Activated T-helper 2 cell treated with anti-CD3 and anti-CD28 coated beads, Interferon-gamma antibody, Interleukin-2, Interleukin-4, amounts not matched to agents 10 μg/mL and 5 μg/mL and 100 μg/mL, durations not matched to agents 14 hours and 24 hours and 36 hours (primary cell): ENCODE measurements at regions not wholly inside any gene's neighbourhood (a gene's known extent, or its start where the extent isn't known, plus 50 kb on each side); places are given as distances from the start of the nearest gene placed in this dataset.

Source experiments
- DNase-seq: peaks from one replicate; pipeline ENCODE4 v3.0.0; 2021; ENCODE audit warnings: low spot score
- H3K27ac Mint-ChIP-seq: one replicate; pipeline ENCODE4 v1.8.0; 2021; ENCODE audit warnings: mixed read lengths
- H3K27me3 Mint-ChIP-seq: one replicate; pipeline ENCODE4 v1.8.0; 2021; ENCODE audit warnings: low read depth, mixed read lengths
- H3K36me3 Mint-ChIP-seq: one replicate; pipeline ENCODE4 v1.8.0; 2021; ENCODE audit warnings: low read depth, mixed read lengths
- H3K4me1 Mint-ChIP-seq: one replicate; pipeline ENCODE4 v1.8.0; 2021; ENCODE audit warnings: low read depth, mixed read lengths
- H3K4me3 Mint-ChIP-seq: one replicate; pipeline ENCODE4 v1.8.0; 2021; ENCODE audit warnings: low read depth, mild to moderate bottlenecking, moderate library complexity, mixed read lengths
- H3K9me3 Mint-ChIP-seq: one replicate; pipeline ENCODE4 v1.8.0; 2021; ENCODE audit warnings: mixed read lengths
- intact Hi-C: fragments of 100-400 bp; cut with micrococcal nuclease; formaldehyde crosslinking; loops from one replicate; pipeline ENCODE4 v1.15.1; 2023

DNA sequence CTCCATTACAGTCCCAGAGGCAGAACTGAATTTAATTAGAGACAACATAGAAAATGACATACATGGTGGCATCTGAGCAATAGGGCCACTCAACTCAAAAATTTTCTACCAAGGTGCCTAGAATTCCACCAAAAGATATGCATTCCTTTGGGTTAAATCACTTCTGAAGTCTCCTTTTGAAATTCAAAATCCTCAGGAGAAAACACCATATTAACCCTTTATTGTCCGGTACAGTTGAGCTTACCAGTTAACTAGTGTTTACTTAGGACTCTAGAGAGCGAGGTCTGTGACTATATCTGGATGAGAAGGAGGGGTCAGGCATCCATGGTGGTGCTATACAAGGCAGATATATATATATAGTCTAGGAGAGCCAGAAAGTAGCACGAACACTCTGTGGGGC, 355.6 kb upstream of the CAMK1G start:
- Mint-ChIP-seq H3K9me3 (peaks cover 5% of the 10 kb centered on the region), H3K27me3 (peaks cover 5% of the 10 kb centered on the region)
- intact Hi-C loops: no loop called here

DNA sequence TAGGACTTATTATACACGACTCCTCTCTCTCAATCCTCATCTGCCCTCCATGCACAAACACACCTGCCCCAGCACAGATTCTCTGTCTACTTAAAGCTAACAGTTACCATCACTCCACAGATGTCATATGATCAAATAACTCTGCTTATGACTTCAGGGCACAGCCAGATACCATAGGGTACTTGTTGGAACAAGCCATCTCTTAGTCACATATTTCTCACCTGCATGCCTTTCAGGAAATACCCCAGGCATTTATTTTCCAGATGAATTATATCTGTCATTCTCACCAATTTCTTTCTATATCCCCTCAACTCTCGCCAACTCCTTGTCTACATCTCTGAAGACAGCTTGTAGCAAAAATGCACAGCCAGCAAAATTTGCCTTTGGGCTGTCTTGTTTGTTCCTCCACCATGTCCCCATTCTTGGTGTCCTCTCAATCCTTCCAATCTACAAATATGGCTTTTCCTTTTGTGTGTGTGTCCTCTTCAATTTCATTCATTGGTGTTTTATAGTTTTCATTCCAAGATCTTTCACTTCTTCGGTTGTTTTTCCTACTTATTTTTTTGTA, 353.9 kb upstream of the CAMK1G start:
- Mint-ChIP-seq H3K4me3 (no peak overlapping the region), H3K4me1 (no peaks in the 10 kb centered on the region), H3K27me3 (peaks cover 3% of the 10 kb centered on the region), H3K9me3 (peaks cover 5% of the 10 kb centered on the region), H3K27ac (no peak overlapping the region), H3K36me3 (no peaks in the 10 kb centered on the region)
- DNase-seq: no peak
- intact Hi-C loops: no loop called here

More for the DNA sequence above, 355.6 kb upstream of the CAMK1G start:
- DNase-seq: no peak
- no peaks in the 10 kb centered on the region for H3K36me3 Mint-ChIP-seq
- no peaks in the 10 kb centered on the region for H3K4me1 Mint-ChIP-seq
- H3K4me3 Mint-ChIP-seq: no peak overlapping the region
- H3K27ac Mint-ChIP-seq: no peak overlapping the region

DNA sequence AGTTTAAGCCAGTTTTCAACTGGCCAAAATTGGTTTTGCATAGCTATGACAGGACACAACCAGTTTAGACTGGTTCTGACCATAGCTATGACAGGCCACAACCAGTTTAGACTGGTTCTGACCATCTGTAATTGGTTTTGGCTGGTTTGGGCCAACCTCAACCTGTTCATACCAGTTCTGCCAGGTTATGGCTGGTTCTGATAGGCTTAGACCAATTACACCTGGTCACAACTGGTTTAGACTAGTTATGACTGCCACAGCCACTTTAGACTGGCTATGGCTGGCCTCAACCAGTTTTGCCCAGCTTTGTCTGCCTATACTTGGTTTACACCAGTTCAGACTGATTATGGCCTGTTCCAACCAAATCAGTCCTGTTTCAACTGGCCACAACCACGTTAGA, 353.2 kb upstream of the CAMK1G start:
- Mint-ChIP-seq H3K27ac (no peak overlapping the region), H3K36me3 (no peaks in the 10 kb centered on the region), H3K4me3 (no peak overlapping the region), H3K27me3 (peaks cover 3% of the 10 kb centered on the region), H3K4me1 (no peaks in the 10 kb centered on the region), H3K9me3 (peaks cover 5% of the 10 kb centered on the region)
- no peak for DNase-seq
- intact Hi-C loops: no loop called here

DNA sequence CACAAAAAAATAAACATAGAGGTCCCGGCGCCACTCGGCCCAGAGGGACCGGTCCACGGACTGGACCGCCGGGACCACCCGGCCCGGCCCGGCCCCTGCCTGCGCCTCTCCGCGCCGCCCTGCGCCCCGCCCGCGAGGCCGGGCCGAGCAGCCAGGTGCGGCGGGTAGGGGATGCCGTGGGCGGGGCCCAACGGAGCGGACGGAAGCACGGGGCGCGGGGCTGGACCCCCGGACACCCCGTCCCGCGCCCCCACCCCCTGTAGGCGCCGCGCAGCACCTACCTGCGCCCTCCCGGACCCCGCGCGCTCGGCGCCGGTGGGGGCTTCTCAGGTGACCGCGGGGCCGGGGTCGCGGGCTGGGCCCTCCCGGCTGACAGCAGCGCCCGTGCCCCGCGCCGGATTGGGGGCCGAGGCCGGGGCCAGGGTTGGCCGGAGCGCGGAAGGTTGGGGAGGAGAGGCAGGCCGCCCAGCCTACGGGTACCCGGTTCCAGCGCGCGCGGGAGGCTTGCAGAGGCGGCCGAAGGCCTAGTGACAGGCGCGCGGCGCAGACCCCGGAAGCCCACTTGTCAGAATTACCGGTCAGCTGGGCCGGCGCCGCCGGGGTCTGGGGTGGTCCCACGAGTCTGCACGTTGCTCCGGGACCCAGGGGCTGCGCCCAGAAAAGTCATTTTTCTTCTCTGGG, 351.9 kb upstream of the CAMK1G start:
- Mint-ChIP-seq H3K36me3 (no peaks in the 10 kb centered on the region), H3K27me3 (peaks cover 3% of the 10 kb centered on the region), H3K27ac (no peak overlapping the region), H3K4me1 (no peaks in the 10 kb centered on the region), H3K4me3 (no peak overlapping the region), H3K9me3 (peaks cover 5% of the 10 kb centered on the region)
- no peak for DNase-seq
- intact Hi-C loops: no loop called here

DNA sequence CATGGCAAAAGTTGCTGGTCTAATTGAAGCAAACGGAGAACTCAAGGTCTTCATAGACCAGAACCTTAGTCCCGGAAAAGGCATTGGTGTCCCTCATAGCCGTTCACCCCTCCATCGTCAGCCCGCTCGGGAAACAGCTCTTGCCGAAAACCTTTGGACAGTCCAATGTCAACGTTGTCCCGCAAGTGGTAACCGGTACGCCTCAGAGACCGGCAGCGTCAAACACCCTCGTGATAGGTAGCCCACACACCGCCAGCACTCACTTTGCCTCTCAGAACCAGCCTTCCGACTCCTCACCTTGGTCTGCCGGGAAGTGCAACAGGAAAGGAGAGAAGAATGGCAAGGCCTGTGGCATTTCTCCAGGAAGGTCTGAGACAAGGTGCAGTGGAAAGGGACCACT, 351.3 kb upstream of the CAMK1G start:
- no peak overlapping the region for H3K27ac Mint-ChIP-seq
- no peaks in the 10 kb centered on the region for H3K4me1 Mint-ChIP-seq
- no peak for DNase-seq
- no peaks in the 10 kb centered on the region for H3K36me3 Mint-ChIP-seq
- H3K27me3 Mint-ChIP-seq: peaks cover 3% of the 10 kb centered on the region
- H3K4me3 Mint-ChIP-seq: no peak overlapping the region
- peaks cover 5% of the 10 kb centered on the region for H3K9me3 Mint-ChIP-seq
- intact Hi-C loops: no loop called here

DNA sequence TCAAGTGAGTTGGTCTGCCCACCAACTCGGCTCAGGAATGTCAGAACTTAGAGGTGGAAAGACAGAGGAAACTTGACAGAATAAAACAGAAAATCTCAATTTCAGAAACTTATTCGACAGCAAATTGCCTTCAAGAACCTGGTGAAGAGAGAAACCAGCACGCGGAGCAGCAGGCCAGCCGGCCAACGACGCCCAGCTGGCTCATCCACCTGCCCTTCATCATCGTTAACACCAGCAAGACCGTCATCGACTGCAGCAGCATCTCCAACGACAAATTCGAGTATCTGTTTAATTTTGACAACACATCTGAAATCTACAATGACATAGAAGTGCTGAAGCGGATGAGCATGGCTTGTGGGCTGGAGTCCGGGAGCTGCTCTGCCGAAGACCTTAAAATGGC, 350.8 kb upstream of the CAMK1G start:
- Mint-ChIP-seq H3K27ac (no peak overlapping the region), H3K27me3 (peaks cover 3% of the 10 kb centered on the region), H3K9me3 (peaks cover 5% of the 10 kb centered on the region), H3K4me1 (no peaks in the 10 kb centered on the region), H3K36me3 (no peaks in the 10 kb centered on the region), H3K4me3 (no peak overlapping the region)
- no peak for DNase-seq
- intact Hi-C loops: no loop called here

DNA sequence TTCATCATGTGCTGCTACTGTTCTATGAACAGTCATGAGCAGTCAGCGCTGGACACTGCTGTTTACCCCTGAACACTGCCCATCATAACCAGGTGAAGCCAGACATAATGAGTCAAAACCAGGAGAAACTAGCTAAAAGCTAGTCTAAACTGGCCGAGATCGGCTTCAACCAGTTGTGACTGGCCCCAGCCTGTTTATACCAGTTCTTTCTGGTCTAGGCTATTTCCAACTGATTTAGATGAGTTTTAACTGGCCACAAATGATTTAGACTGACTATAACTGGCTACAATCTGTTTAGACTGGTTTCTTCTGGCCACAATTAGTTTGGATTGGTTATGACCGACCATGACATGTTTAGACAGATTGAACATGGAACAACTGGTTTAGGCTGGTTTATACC, 348.3 kb upstream of the CAMK1G start:
- Mint-ChIP-seq H3K27ac (no peak overlapping the region), H3K4me1 (no peaks in the 10 kb centered on the region), H3K9me3 (peaks cover 5% of the 10 kb centered on the region), H3K4me3 (no peak overlapping the region), H3K36me3 (no peaks in the 10 kb centered on the region), H3K27me3 (peaks cover 5% of the 10 kb centered on the region)
- no peak for DNase-seq
- intact Hi-C loops: no loop called here

DNA sequence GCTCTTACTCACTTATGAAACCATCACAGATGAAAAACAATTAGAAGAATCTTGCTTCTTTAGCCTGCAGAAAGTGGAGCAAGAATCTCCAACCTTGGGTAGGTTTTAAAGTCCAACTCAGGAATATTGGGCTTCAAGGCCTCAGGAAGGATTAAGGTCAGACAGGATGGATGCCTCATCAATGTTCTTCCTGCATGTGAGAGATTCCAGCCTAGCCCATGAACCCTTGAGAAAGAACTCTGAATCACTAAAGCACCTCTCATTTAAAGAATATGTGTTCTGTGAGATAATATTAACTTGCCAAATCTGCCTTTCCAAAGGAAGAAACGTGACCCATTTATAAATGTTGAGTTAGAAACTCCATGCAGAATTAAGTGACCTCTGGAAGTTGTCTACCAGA, 345.2 kb upstream of the CAMK1G start:
- no peak overlapping the region for H3K27ac Mint-ChIP-seq
- no peak for DNase-seq
- peaks cover 2% of the 10 kb centered on the region for H3K27me3 Mint-ChIP-seq
- intact Hi-C loops: no loop called here
- no peaks in the 10 kb centered on the region for H3K9me3 Mint-ChIP-seq
- no peaks in the 10 kb centered on the region for H3K4me1 Mint-ChIP-seq
- no peak overlapping the region for H3K4me3 Mint-ChIP-seq
- no peaks in the 10 kb centered on the region for H3K36me3 Mint-ChIP-seq

DNA sequence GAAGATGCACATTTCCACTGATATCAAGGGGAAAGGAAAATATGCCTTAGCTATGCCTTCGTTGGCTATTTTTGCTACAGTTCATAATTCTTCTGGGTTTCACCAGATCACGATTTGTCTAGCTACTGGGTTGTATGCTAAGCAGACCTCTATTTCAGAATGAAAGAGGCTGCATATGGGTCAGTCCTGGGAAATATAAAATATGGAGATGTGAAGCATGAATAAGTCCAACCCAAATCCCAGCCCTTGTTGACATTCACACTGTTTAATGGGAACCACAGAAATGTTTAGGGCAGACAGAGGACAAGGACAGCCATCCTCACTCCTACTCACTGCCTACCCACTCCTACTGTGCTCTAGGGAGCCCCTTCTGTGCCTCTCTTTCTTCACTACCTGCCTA, 343.2 kb upstream of the CAMK1G start:
- H3K9me3 Mint-ChIP-seq: no peaks in the 10 kb centered on the region
- intact Hi-C loops: no loop called here
- H3K36me3 Mint-ChIP-seq: no peaks in the 10 kb centered on the region
- H3K27ac Mint-ChIP-seq: no peak overlapping the region
- H3K4me3 Mint-ChIP-seq: no peak overlapping the region
- peaks cover 2% of the 10 kb centered on the region for H3K27me3 Mint-ChIP-seq
- no peaks in the 10 kb centered on the region for H3K4me1 Mint-ChIP-seq
- no peak for DNase-seq

DNA sequence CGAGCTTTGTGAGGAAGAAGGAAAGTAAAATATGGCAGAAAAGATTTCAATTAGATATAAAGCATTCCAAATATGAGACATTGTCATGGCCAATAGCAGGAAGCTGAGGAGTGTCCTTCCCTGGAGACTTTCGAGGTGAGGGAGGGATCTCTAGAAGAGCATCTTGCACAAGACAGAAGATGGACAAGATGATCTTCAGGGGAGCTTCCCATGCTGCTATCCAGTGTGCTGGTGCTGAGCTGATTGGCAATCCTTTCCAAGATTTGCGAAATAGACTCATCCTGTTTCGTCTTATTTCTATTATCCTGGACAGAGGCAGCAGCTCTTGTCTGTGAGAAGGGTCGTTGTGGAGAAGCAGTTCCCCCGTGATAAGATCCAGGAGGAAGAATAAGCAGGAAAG, 342.0 kb upstream of the CAMK1G start:
- no peaks in the 10 kb centered on the region for H3K4me1 Mint-ChIP-seq
- peaks cover 2% of the 10 kb centered on the region for H3K27me3 Mint-ChIP-seq
- H3K9me3 Mint-ChIP-seq: no peaks in the 10 kb centered on the region
- H3K36me3 Mint-ChIP-seq: no peaks in the 10 kb centered on the region
- intact Hi-C loops: no loop called here
- H3K27ac Mint-ChIP-seq: no peak overlapping the region
- no peak overlapping the region for H3K4me3 Mint-ChIP-seq
- DNase-seq: no peak

DNA sequence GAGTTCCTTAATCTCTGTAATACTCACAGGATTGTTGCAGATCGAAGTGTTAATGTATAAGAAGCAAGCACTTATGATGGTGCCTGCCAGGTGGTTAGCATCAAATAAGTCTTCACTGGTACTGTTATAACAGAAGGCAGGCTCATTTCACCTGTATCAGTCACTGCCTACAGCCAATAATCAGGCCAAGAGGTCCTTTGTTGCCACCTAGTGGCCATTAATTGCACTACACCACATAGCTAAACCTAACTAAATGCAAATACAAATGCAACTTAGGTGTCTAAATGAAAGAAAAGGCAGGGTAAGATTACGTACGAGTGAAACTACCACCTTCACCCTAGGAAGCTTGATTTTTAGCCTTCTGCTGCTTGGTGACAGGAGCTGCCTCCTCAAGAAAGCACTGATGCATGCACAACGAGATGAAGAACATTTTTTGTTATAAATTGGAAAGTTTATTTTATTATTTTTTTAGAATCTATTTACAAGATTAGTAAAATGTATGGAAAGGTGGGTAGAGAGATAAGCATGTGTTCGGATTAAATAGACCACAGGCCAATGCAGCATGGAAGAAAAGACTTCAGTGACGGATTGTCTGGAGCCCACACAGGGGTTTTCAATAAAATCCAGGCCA, 334.8 kb upstream of the CAMK1G start:
- H3K4me1 Mint-ChIP-seq: no peaks in the 10 kb centered on the region
- H3K9me3 Mint-ChIP-seq: no peaks in the 10 kb centered on the region
- no peaks in the 10 kb centered on the region for H3K27me3 Mint-ChIP-seq
- H3K4me3 Mint-ChIP-seq: no peak overlapping the region
- no peak overlapping the region for H3K27ac Mint-ChIP-seq
- DNase-seq: peak; percentile 14
- intact Hi-C loops: loop anchor here (2.0 kb wide), 1 partner anchor 596 kb away; no protein-coding TSS in a partner anchor
- H3K36me3 Mint-ChIP-seq: no peaks in the 10 kb centered on the region

DNA sequence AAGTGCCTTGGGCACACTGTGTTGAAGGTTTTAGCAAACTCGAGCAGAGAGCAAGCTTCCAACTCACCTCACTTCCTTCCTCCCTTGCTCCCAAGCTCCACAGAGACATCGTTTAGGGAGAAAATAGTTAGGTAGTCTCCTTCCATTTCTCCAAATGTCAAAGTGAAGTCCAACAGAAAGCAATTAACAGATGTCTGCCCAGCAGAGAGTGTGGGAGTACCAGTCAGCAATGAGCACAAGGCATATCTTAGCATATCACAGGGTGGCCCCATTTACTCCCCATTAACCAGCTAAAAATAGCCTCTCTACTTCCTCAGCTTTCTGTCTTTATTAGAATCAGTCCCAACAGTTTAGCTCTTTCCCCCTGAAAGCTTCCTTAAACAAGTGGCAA, 334.2 kb upstream of the CAMK1G start:
- H3K27me3 Mint-ChIP-seq: no peaks in the 10 kb centered on the region
- no peaks in the 10 kb centered on the region for H3K36me3 Mint-ChIP-seq
- no peak overlapping the region for H3K4me3 Mint-ChIP-seq
- intact Hi-C loops: loop anchor here (2.0 kb wide), 1 partner anchor 596 kb away; no protein-coding TSS in a partner anchor
- no peaks in the 10 kb centered on the region for H3K9me3 Mint-ChIP-seq
- no peaks in the 10 kb centered on the region for H3K4me1 Mint-ChIP-seq
- H3K27ac Mint-ChIP-seq: no peak overlapping the region
- no peak for DNase-seq

DNA sequence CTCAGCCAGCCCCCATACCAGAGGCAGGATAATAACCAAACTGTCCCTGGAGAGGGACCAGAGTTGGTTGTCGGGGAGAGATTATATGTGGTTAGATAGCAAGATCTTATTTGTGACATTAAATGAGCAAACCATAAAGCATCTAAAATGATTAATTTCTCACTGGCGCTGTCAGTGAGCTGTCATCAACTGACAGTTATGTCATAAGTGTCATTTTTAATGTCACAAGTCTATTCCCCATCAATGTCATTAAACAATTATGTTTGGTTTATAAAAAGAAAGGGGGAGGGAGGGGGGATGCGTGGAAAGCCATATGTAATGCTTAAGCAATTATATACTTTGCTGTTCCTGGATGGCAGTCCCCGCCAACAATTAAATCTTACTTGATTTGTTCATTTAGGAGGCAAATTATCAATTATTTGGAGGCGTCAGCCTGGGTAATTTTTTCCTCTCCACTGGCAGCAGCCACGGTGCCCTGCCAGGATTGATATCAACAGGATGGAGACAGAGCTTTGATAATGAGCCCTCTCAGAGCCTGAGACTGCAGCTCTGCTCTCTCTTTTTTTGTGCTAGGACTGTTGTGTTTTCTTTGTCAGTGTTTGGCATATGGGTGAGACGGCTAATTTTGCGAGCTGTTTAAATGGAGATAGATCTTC, 333.6 kb upstream of the CAMK1G start:
- Mint-ChIP-seq H3K4me3 (no peak overlapping the region), H3K36me3 (no peaks in the 10 kb centered on the region), H3K9me3 (no peaks in the 10 kb centered on the region), H3K4me1 (no peaks in the 10 kb centered on the region), H3K27me3 (no peaks in the 10 kb centered on the region), H3K27ac (no peak overlapping the region)
- intact Hi-C loops: loop anchor here (2.0 kb wide), 1 partner anchor 597 kb away; no protein-coding TSS in a partner anchor
- no peak for DNase-seq
